Loucy (cell line): ENCODE measurements at regions not wholly inside any gene's neighbourhood (a gene's known extent, or its start where the extent isn't known, plus 50 kb on each side); places are given as distances from the start of the nearest gene placed in this dataset.

Source experiments
- CTCF ChIP-seq: fragments of 200-600 bp; sonication (generic); conservative IDR thresholded peaks from 2 replicates; pipeline ENCODE4 v1.5.1; 2014; ENCODE audit warnings: mild to moderate bottlenecking, antibody characterized with exemption, low read length
- EZH2phosphoT487 ChIP-seq: fragments of 200-600 bp; IDR thresholded peaks from 2 replicates; pipeline ENCODE4 v1.6.1; 2018; ENCODE audit warnings: antibody characterized with exemption, mild to moderate bottlenecking, moderate library complexity, borderline replicate concordance

GRCh38 chr14:44131861-44132260 is 375.2 kb downstream of the FSCB start:
- no peak for TF ChIP-seq CTCF
- TF ChIP-seq EZH2phosphoT487 = no peak
